Left lung (tissue), 4 donors: ENCODE measurements at regions not wholly inside any gene's neighbourhood (a gene's known extent, or its start where the extent isn't known, plus 50 kb on each side); places are given as distances from the start of the nearest gene placed in this dataset.

Experiments used
- ATAC-seq: fragments of 200-7000 bp; cut with Tn5 transposase; one replicate; pipeline ENCODE4 v1.9.1; 2020; ENCODE audit warnings: moderate library complexity
- DNase-seq, 4 donors: peaks; one replicate each; pipeline ENCODE4 v3.0.0-alpha.2; 2013 to 2020
- H3K27ac ChIP-seq, 2 donors: fragments of 200-600 bp; sonication (generic) in 1 of 2; one replicate each; pipeline versions ENCODE4 v1.5.0 to v1.8.0; 2020 to 2021
- H3K27me3 ChIP-seq, 2 donors: fragments of 200-600 bp; sonication (generic) in 1 of 2; one replicate each; pipeline versions ENCODE4 v1.5.0 to v1.8.0; 2020 to 2021
- H3K36me3 ChIP-seq, 2 donors: fragments of 200-600 bp; sonication (generic) in 1 of 2; one replicate each; pipeline versions ENCODE4 v1.5.0 to v1.8.0; 2020 to 2021
- H3K4me1 ChIP-seq, 2 donors: fragments of 200-600 bp; one replicate each; pipeline ENCODE4 v1.8.0; 2021
- H3K4me3 ChIP-seq, 2 donors: fragments of 200-600 bp; sonication (generic) in 1 of 2; one replicate each; pipeline versions ENCODE4 v1.5.0 to v1.8.0; 2020 to 2021; ENCODE audit warnings: mild to moderate bottlenecking in 1 of 2
- H3K9me3 ChIP-seq, 2 donors: fragments of 200-600 bp; sonication (generic) in 1 of 2; one replicate each; pipeline versions ENCODE4 v1.5.0 to v1.8.0; 2020 to 2021
- intact Hi-C, 2 donors: fragments of 100-400 bp; cut with DNase I; formaldehyde crosslinking; loops; one replicate each; pipeline versions ENCODE4 v1.11.2 to v1.14.2; 2022
- TF ChIP-seq, protein P1 (sequence below), 2 donors: fragments of 200-600 bp; sonication (generic) in 1 of 2; IDR thresholded peaks; one replicate each; pipeline versions ENCODE4 v1.5.0 to v1.8.0; 2021; ENCODE audit warnings: antibody characterized with exemption in 2 of 2
- donor health status: DM: no; HTN: yes; CAD: no.
- donor health status: DM: no; HTN: no; CAD: no.

DNA sequence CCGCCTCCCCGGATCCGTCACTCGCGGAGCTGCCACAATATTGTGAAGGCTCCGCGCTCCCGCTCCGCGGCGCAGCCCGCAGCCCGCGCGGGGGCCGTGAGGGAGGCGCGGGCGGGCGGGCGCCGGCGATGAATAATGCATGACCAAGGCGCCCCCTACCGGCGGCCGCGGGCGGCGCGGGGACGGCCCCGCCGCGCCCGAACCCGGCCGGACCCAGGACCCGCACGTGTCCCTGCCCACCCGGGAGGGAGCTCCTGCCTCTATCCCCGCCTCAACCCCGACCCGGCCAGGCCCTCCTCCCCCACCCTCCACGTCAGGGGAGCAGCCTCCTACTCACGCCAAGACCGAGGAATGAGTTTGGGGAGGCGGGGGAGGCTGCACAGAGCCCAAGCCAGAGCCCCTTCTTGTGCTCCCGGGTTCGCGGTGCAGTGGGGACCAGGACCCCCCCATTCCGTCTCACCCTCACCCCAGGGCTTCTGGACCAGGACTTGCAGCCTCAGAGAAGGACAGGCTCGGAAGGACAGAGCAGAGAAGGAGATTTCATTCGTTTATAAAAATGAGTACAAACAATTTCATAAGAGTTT lies 70.8 kb upstream of the CASZ1 start:
- peak; percentile 96 for ATAC-seq
- DNase-seq, result peak; percentile 39 to 90 (median 63)
- H3K4me3 ChIP-seq, result peak overlapping the region; percentile 19 to 26
- TF ChIP-seq, protein P1, sequence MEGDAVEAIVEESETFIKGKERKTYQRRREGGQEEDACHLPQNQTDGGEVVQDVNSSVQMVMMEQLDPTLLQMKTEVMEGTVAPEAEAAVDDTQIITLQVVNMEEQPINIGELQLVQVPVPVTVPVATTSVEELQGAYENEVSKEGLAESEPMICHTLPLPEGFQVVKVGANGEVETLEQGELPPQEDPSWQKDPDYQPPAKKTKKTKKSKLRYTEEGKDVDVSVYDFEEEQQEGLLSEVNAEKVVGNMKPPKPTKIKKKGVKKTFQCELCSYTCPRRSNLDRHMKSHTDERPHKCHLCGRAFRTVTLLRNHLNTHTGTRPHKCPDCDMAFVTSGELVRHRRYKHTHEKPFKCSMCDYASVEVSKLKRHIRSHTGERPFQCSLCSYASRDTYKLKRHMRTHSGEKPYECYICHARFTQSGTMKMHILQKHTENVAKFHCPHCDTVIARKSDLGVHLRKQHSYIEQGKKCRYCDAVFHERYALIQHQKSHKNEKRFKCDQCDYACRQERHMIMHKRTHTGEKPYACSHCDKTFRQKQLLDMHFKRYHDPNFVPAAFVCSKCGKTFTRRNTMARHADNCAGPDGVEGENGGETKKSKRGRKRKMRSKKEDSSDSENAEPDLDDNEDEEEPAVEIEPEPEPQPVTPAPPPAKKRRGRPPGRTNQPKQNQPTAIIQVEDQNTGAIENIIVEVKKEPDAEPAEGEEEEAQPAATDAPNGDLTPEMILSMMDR (IDR thresholded peaks at IDR 0.05), result peak; percentile 73 to 80
- no peaks in the 10 kb centered on the region for H3K36me3 ChIP-seq
- intact Hi-C loops, result loop anchor here in 1 of 2 donors (10.0 kb wide), 1 partner anchor 372 kb away; no protein-coding TSS in a partner anchor
- no peaks in the 10 kb centered on the region for H3K9me3 ChIP-seq
- H3K27ac ChIP-seq, result no peak overlapping the region
- peaks cover 0 to 15% of the 10 kb centered on the region in 2 donors for H3K4me1 ChIP-seq
- peaks cover 5 to 74% of the 10 kb centered on the region in 2 donors for H3K27me3 ChIP-seq

DNA sequence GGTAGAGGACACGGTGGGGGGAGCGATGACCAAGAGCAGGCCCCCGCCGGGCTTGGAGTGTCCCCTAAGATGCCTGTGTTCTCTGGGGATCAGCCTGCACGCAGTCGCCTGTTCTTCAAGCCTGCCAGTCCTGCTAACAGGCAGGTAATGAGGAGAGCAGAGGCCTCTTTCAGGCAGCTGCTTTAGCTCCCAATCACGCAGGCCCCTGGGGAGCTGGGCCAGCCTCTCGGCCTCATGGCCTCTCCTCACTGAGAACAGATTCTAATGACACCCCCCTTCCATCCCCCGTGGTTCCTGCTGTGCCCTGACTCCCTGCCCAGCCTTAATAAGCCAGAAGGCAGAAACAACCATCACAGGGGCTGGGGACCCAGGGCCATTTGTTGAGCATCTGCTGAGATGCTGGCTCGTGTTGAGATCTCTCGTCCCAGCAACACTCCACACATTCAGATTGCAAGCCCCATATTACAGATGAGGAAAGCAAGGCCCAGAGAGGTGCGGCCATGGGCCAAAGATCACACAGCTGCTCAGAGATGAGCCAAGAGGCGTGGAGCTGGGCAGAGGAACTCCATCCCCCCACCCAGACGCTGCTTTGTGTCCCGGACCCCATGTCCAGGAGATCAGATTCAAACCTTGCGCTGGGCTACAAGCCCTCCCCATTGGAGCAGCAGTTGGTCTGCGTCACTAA lies 71.6 kb upstream of the CASZ1 start:
- peaks cover 5 to 67% of the 10 kb centered on the region in 2 donors for H3K27me3 ChIP-seq
- intact Hi-C loops, result loop anchor here in 1 of 2 donors (10.0 kb wide), 1 partner anchor 373 kb away; no protein-coding TSS in a partner anchor
- ATAC-seq, result no peak

DNA sequence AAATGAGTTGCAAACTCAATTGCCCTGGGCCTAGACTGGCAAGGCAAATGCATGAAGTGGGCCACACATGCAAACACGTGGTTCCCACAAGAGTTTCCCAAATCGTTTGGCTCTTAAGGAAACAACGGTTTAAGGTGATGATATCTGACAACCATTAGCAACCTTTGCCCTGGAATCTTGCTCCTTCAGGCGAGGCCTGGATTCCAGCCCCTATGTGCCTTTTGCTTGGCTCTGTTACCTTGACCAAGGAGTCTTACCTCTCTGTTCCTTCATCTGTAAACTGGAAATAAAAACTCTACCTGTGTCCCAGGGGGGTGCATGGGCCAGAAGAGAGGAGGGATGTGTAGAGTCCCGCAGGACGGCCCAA lies 72.1 kb upstream of the CASZ1 start:
- DNase-seq (no peak), ATAC-seq (no peak)
- intact Hi-C loops, result loop anchor here in 1 of 2 donors (10.0 kb wide), 1 partner anchor 374 kb away; no protein-coding TSS in a partner anchor
- Histone ChIP-seq H3K27ac (no peak overlapping the region), H3K4me3 (no peak overlapping the region), H3K27me3 (peaks cover 5 to 66% of the 10 kb centered on the region in 2 donors), H3K9me3 (no peaks in the 10 kb centered on the region), H3K36me3 (no peaks in the 10 kb centered on the region), H3K4me1 (peaks cover 0 to 15% of the 10 kb centered on the region in 2 donors)
- TF ChIP-seq, protein P1 (IDR thresholded peaks at IDR 0.05), result no peak

More for the DNA sequence above, 71.6 kb upstream of the CASZ1 start:
- no peak overlapping the region for H3K27ac ChIP-seq
- TF ChIP-seq, protein P1 (IDR thresholded peaks at IDR 0.05), result no peak
- no peaks in the 10 kb centered on the region for H3K9me3 ChIP-seq
- peaks cover 0 to 15% of the 10 kb centered on the region in 2 donors for H3K4me1 ChIP-seq
- no peaks in the 10 kb centered on the region for H3K36me3 ChIP-seq
- no peak overlapping the region for H3K4me3 ChIP-seq
- DNase-seq, result no peak

DNA sequence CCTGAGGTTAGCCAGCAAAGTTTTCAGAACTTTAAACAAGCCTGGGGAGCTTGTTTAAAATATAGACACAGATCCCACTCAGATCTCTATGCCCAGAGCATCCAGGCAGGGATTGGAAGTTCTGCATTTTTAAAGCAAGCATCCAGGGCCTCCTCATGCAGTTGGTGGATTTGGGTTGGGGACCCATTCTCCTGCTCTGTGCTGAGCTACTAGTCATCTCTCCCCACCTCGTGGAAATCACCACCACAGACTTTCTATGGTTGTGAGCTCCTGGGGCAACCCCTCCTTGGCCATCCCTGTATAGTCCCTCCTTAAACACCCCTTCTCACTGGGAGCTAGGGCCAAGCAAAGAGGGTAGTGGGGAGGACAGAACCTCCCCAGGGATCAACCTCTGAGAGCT lies 73.5 kb upstream of the CASZ1 start:
- TF ChIP-seq, protein P1 (IDR thresholded peaks at IDR 0.05), result no peak
- no peak for ATAC-seq
- intact Hi-C loops, result loop anchor here in 1 of 2 donors (10.0 kb wide), 1 partner anchor 375 kb away; no protein-coding TSS in a partner anchor
- Histone ChIP-seq H3K27me3 (peaks cover 5 to 53% of the 10 kb centered on the region in 2 donors), H3K4me1 (peaks cover 0 to 15% of the 10 kb centered on the region in 2 donors), H3K9me3 (no peaks in the 10 kb centered on the region), H3K36me3 (no peaks in the 10 kb centered on the region), H3K4me3 (no peak overlapping the region), H3K27ac (no peak overlapping the region)
- no peak for DNase-seq

DNA sequence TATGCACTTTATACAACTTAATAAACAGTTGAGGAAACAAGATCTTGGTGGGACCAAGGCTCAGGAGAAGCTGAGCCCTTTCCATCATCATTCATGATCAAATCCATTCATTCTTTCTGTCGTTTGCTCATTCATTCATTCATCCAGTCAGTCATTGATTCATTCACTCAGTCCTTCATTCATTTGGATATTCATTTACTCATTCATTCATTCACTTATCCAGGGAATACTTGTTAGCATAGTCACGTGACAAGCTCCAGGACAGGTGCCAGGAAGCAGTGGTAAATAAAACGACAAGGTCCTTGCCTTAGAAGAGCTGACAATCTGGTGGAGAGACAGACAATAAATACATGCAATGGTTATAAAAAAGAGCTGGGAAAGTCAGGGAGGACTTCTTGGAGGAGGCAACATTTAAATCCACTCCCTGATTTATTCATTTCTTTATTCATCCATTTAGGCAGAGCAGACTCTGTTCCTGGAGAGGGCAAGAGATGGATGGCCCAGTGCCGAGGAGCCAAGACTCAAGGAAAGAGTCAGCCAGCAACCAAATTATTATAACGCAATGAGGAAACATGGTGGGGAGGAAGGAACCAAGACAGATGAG lies 74.1 kb upstream of the CASZ1 start:
- H3K4me1 ChIP-seq, result peaks cover 0 to 15% of the 10 kb centered on the region in 2 donors
- H3K4me3 ChIP-seq, result no peak overlapping the region
- H3K9me3 ChIP-seq, result no peaks in the 10 kb centered on the region
- TF ChIP-seq, protein P1 (IDR thresholded peaks at IDR 0.05), result no peak
- intact Hi-C loops, result no loop called here
- no peak for DNase-seq
- ATAC-seq, result no peak
- no peak overlapping the region for H3K27ac ChIP-seq
- peaks cover 0 to 46% of the 10 kb centered on the region in 2 donors for H3K27me3 ChIP-seq
- no peaks in the 10 kb centered on the region for H3K36me3 ChIP-seq
